Liver (tissue), 3 donors: ENCODE measurements at regions not wholly inside any gene's neighbourhood (a gene's known extent, or its start where the extent isn't known, plus 50 kb on each side); places are given as distances from the start of the nearest gene placed in this dataset.

Experiments used
- GABPA ChIP-seq, 2 donors: IDR thresholded peaks in 1 of 2; conservative IDR thresholded peaks in 1 of 2; 2 replicates each; pipeline ENCODE4 v1.6.1; 2016; ENCODE audit warnings: antibody characterized with exemption in 2 of 2, mild to moderate bottlenecking in 1 of 2, moderate library complexity in 1 of 2
- RXRA ChIP-seq, 2 donors: IDR thresholded peaks; 2 replicates each; pipeline ENCODE4 v1.6.1; 2017 to 2018; ENCODE audit warnings: antibody characterized with exemption in 2 of 2, mild to moderate bottlenecking in 1 of 2
- TAF1 ChIP-seq: conservative IDR thresholded peaks from 2 replicates; pipeline ENCODE4 v1.6.1; 2016; ENCODE audit warnings: antibody characterized with exemption, mild to moderate bottlenecking
- YY1 ChIP-seq: IDR thresholded peaks from 2 replicates; pipeline ENCODE4 v1.6.1; 2016; ENCODE audit warnings: antibody characterized with exemption, mild to moderate bottlenecking
- TF ChIP-seq, protein P1 (sequence below): fragments of 150-350 bp; IDR thresholded peaks from 2 replicates; pipeline ENCODE4 v1.5.1; 2017; ENCODE audit warnings: improper control_type of control experiment, low read depth, low read length; ENCODE audit not compliant: missing input control
- TF ChIP-seq, protein P2 (sequence below): IDR thresholded peaks from 2 replicates; pipeline ENCODE4 v1.6.1; 2016; ENCODE audit warnings: antibody characterized with exemption
- TF ChIP-seq, protein P3 (sequence below): IDR thresholded peaks from 2 replicates; pipeline ENCODE4 v1.6.1; 2016; ENCODE audit warnings: antibody characterized with exemption, mild to moderate bottlenecking
- donor health status: healthy.
- donor health status: healthy.

DNA sequence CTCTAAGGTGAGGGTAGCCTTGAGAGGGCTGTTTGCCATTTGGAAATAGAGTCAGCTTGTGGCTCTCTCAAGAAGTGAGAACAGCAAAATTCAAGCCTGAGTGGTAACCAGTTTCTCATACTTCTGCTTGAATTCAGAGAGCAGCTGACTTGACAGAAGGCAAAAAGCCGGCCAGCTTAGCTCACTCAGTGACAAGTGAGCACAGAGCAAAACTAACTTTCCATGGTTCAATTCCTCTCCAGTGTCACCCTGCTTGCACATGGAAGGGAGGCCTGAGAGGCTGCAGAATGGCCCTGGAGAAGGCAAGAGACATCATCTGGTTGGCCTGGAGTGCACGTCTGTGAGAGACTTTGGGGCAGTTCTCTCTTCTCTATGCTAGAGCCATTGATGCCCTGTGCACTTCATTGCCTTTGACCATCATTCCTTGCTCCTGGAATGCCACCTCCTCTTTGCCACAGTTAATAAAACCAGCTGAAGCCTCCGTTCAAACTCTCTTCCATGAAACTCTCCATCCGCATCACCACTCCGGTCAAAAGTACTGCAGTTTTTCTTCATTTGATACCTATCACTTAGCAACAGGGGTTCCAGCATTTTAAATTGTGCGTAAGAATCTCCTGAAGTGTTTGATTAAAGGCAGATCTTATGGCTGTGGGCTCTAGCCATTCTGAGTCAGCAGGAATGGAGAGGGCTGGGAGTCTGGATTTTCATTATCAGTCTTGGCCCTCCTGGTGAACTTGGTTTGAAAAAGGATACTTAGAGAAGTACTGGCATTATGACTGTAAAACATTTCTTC, 69.8 kb upstream of the PIK3CG start:
- TF ChIP-seq, protein P1, sequence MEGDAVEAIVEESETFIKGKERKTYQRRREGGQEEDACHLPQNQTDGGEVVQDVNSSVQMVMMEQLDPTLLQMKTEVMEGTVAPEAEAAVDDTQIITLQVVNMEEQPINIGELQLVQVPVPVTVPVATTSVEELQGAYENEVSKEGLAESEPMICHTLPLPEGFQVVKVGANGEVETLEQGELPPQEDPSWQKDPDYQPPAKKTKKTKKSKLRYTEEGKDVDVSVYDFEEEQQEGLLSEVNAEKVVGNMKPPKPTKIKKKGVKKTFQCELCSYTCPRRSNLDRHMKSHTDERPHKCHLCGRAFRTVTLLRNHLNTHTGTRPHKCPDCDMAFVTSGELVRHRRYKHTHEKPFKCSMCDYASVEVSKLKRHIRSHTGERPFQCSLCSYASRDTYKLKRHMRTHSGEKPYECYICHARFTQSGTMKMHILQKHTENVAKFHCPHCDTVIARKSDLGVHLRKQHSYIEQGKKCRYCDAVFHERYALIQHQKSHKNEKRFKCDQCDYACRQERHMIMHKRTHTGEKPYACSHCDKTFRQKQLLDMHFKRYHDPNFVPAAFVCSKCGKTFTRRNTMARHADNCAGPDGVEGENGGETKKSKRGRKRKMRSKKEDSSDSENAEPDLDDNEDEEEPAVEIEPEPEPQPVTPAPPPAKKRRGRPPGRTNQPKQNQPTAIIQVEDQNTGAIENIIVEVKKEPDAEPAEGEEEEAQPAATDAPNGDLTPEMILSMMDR, result no peak
- TF ChIP-seq GABPA (IDR thresholded peaks at IDR 0.05 in 1 of 2, conservative IDR thresholded peaks at IDR 0.05 in 1 of 2) (no peak), RXRA (IDR thresholded peaks at IDR 0.05) (no peak), YY1 (no peak), TAF1 (no peak)
- TF ChIP-seq, protein P2, sequence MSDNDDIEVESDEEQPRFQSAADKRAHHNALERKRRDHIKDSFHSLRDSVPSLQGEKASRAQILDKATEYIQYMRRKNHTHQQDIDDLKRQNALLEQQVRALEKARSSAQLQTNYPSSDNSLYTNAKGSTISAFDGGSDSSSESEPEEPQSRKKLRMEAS, result no peak
- TF ChIP-seq, protein P3, sequence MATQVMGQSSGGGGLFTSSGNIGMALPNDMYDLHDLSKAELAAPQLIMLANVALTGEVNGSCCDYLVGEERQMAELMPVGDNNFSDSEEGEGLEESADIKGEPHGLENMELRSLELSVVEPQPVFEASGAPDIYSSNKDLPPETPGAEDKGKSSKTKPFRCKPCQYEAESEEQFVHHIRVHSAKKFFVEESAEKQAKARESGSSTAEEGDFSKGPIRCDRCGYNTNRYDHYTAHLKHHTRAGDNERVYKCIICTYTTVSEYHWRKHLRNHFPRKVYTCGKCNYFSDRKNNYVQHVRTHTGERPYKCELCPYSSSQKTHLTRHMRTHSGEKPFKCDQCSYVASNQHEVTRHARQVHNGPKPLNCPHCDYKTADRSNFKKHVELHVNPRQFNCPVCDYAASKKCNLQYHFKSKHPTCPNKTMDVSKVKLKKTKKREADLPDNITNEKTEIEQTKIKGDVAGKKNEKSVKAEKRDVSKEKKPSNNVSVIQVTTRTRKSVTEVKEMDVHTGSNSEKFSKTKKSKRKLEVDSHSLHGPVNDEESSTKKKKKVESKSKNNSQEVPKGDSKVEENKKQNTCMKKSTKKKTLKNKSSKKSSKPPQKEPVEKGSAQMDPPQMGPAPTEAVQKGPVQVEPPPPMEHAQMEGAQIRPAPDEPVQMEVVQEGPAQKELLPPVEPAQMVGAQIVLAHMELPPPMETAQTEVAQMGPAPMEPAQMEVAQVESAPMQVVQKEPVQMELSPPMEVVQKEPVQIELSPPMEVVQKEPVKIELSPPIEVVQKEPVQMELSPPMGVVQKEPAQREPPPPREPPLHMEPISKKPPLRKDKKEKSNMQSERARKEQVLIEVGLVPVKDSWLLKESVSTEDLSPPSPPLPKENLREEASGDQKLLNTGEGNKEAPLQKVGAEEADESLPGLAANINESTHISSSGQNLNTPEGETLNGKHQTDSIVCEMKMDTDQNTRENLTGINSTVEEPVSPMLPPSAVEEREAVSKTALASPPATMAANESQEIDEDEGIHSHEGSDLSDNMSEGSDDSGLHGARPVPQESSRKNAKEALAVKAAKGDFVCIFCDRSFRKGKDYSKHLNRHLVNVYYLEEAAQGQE, result no peak
